Endothelial cell of umbilical vein (primary cell): ENCODE measurements at regions not wholly inside any gene's neighbourhood (a gene's known extent, or its start where the extent isn't known, plus 50 kb on each side); places are given as distances from the start of the nearest gene placed in this dataset.

Experiments
- BruUV-seq: library from RNA; stranded (reverse); fragments of 400-500 nt; replicated peaks from 2 replicates; lab custom pipeline; 2021; lab: Mats Ljungman, UMichigan
- CTCF ChIA-PET: fragments of 300-600, 350-600 bp; sonication (Branson Sonifier 250); formaldehyde crosslinking; loops from one replicate; lab custom pipeline; 2021; ENCODE audit warnings: antibody characterized with exemption, inconsistent platforms; lab: Charles Lee
- POLR2A ChIA-PET: fragments of 300-600, 350-600 bp; sonication (Branson Sonifier 250); formaldehyde crosslinking; loops from one replicate; lab custom pipeline; 2021; ENCODE audit warnings: antibody characterized with exemption, inconsistent platforms; lab: Charles Lee
- DNase-seq: peaks from one replicate; pipeline ENCODE4 v3.0.0-alpha.2; 2011; ENCODE audit warnings: low read depth, low spot score
- FAIRE-seq: peaks from 2 replicates; lab custom pipeline; 2011; peaks lifted over from hg19 to GRCh38; lab: Jason Lieb, UNC
- H2AFZ ChIP-seq: 2 replicates; pipeline ENCODE4 v1.6.0; 2012; ENCODE audit warnings: low read depth, low read length, control low read depth, inconsistent platforms
- H3K27ac ChIP-seq: 2 replicates; pipeline ENCODE4 v1.5.1; 2011; ENCODE audit warnings: low read depth, mild to moderate bottlenecking, control low read depth, low read length, moderate library complexity; ENCODE audit not compliant: insufficient read depth
- H3K27me3 ChIP-seq, 2 experiments: 2 replicates each; pipeline versions ENCODE4 v1.6.0 to v1.6.1; 2011; ENCODE audit warnings: low read length in 2 of 2, mixed read lengths in 1 of 2; ENCODE audit not compliant: control insufficient read depth in 2 of 2, insufficient read depth in 2 of 2
- H3K36me3 ChIP-seq, 2 experiments: 2 replicates in 1 of 2; 3 replicates in 1 of 2; pipeline ENCODE4 v1.5.1; 2011; ENCODE audit warnings: low read length in 2 of 2, mild to moderate bottlenecking in 1 of 2, moderate library complexity in 1 of 2; ENCODE audit not compliant: control insufficient read depth in 2 of 2, insufficient read depth in 2 of 2; ENCODE audit errors: extremely low read depth in 1 of 2
- H3K4me1 ChIP-seq: 3 replicates; pipeline ENCODE4 v1.5.1; 2011; ENCODE audit warnings: mild to moderate bottlenecking, low read length; ENCODE audit not compliant: control insufficient read depth, insufficient read depth; ENCODE audit errors: extremely low read depth
- H3K4me2 ChIP-seq: 2 replicates; pipeline ENCODE4 v1.6.1; 2011; ENCODE audit warnings: low read length, control low read depth, mixed read lengths; ENCODE audit not compliant: insufficient read depth
- H3K4me3 ChIP-seq, 3 experiments: fragments of 200-600 bp in 1 of 3; sonication (generic), shearing (Covaris generic) in 1 of 3; replicated peaks in 1 of 3; 2 replicates each; pipeline ENCODE4 v1.5.1; 2011 to 2016; ENCODE audit warnings: control low read depth in 3 of 3, low read length in 3 of 3, mild to moderate bottlenecking in 2 of 3, inconsistent platforms in 1 of 3, low read depth in 1 of 3, moderate library complexity in 1 of 3; ENCODE audit not compliant: insufficient read depth in 1 of 3
- H3K79me2 ChIP-seq: 2 replicates; pipeline ENCODE4 v1.6.0; 2012; ENCODE audit warnings: low read length, inconsistent platforms; ENCODE audit not compliant: control insufficient read depth, insufficient read depth
- H3K9ac ChIP-seq: replicated peaks from 2 replicates; pipeline ENCODE3; 2011; ENCODE audit warnings: low read length, control low read depth; ENCODE audit not compliant: insufficient read depth; ENCODE audit errors: extremely low read depth
- H3K9me1 ChIP-seq: replicated peaks from 3 replicates; pipeline ENCODE4 v1.6.0; 2011; ENCODE audit warnings: mild to moderate bottlenecking, low read length; ENCODE audit not compliant: control insufficient read depth, insufficient read depth; ENCODE audit errors: extremely low read depth
- H3K9me3 ChIP-seq: replicated peaks from 2 replicates; pipeline ENCODE4 v1.5.1; 2012; ENCODE audit warnings: low read length, inconsistent platforms; ENCODE audit not compliant: control insufficient read depth, insufficient read depth
- H4K20me1 ChIP-seq: replicated peaks from 2 replicates; pipeline ENCODE3; 2011; ENCODE audit warnings: mild to moderate bottlenecking, low read length; ENCODE audit not compliant: control insufficient read depth, insufficient read depth; ENCODE audit errors: extremely low read depth
- CTCF ChIP-seq, 2 donors: IDR thresholded peaks; 1 replicate in 1 of 2; 2 replicates in 1 of 2; pipeline ENCODE4 v1.5.1; 2011; ENCODE audit warnings: low read length in 2 of 2, mild to moderate bottlenecking in 2 of 2, moderate library complexity in 2 of 2, control low read depth in 1 of 2, inconsistent platforms in 1 of 2, low read depth in 1 of 2; ENCODE audit not compliant: insufficient read depth in 1 of 2; ENCODE audit errors: extremely low read depth in 1 of 2
- EZH2 ChIP-seq: IDR thresholded peaks from 2 replicates; pipeline ENCODE4 v1.6.1; 2012; ENCODE audit warnings: borderline replicate concordance, low read depth, mild to moderate bottlenecking, moderate library complexity, low read length, inconsistent platforms; ENCODE audit not compliant: severe bottlenecking
- FOS ChIP-seq: IDR thresholded peaks from 2 replicates; pipeline ENCODE4 v1.6.1; 2011; ENCODE audit warnings: mild to moderate bottlenecking, low read length, moderate library complexity, borderline replicate concordance; ENCODE audit not compliant: insufficient read depth
- GATA2 ChIP-seq: IDR thresholded peaks from 2 replicates; pipeline ENCODE4 v1.7.0; 2011; ENCODE audit warnings: low read depth, mild to moderate bottlenecking, moderate library complexity, mixed read lengths, low read length; ENCODE audit not compliant: insufficient read length, insufficient read depth
- JUN ChIP-seq: IDR thresholded peaks from 2 replicates; pipeline ENCODE4 v1.6.1; 2011; ENCODE audit warnings: borderline replicate concordance, low read depth; ENCODE audit not compliant: insufficient read length, insufficient read depth
- MAX ChIP-seq: IDR thresholded peaks from 2 replicates; pipeline ENCODE4 v1.6.1; 2011; ENCODE audit not compliant: insufficient read depth, insufficient read length
- MYC ChIP-seq: IDR thresholded peaks from one replicate; pipeline ENCODE4 v1.6.1; 2011; ENCODE audit warnings: mild to moderate bottlenecking, low read depth, low read length
- POLR2A ChIP-seq: IDR thresholded peaks from 2 replicates; pipeline ENCODE4 v1.6.1; 2012; ENCODE audit warnings: low read depth, mild to moderate bottlenecking, control low read depth, low read length
- POLR2AphosphoS5 ChIP-seq: IDR thresholded peaks from 2 replicates; pipeline ENCODE4 v1.6.1; 2012; ENCODE audit warnings: low read depth, mild to moderate bottlenecking, control low read depth, low read length, moderate library complexity; ENCODE audit not compliant: insufficient read depth
- dilution Hi-C: fragments of 300-500 bp; cut with MboI; formaldehyde crosslinking; loops from one replicate; pipeline ENCODE4 v1.15.0; 2019; ENCODE audit warnings: low sequenced_read_pairs; ENCODE audit not compliant: extremely low pct_ligation_motif_present
- intact Hi-C: fragments of 100-400 bp; cut with micrococcal nuclease; formaldehyde crosslinking; loops from one replicate; pipeline ENCODE4 v1.10.0; 2022

- H4K20me1 ChIP-seq = no peaks in the 10 kb centered on the region
- no peaks in the 10 kb centered on the region for H3K79me2 ChIP-seq
- FAIRE-seq (no peak), DNase-seq (no peak)
- BruUV-seq = no TSS peak
- TF ChIP-seq MAX (no peak), POLR2AphosphoS5 (no peak), FOS (no peak), GATA2 (no peak), CTCF (IDR thresholded peaks at IDR 0.05; ENCODE audit: extremely low read depth in 1 of 2, insufficient read depth in 1 of 2, low read depth in 1 of 2, low read length in 2 of 2) (no peak), MYC (no peak), JUN (no peak), EZH2 (no peak), POLR2A (no peak)
- H3K4me1 ChIP-seq = no peaks in the 10 kb centered on the region
- POLR2A ChIA-PET = no interaction called here
- H2AFZ ChIP-seq = no peak overlapping the region
- dilution Hi-C loops (no loop called here), intact Hi-C loops (no loop called here)
- H3K4me3 ChIP-seq = no peak overlapping the region
- no peak overlapping the region for H3K4me2 ChIP-seq
- H3K9me3 ChIP-seq = no peaks in the 10 kb centered on the region
- H3K27me3 ChIP-seq = no peaks in the 10 kb centered on the region
- no peaks in the 10 kb centered on the region for H3K36me3 ChIP-seq
- H3K9ac ChIP-seq = no peak overlapping the region
- CTCF ChIA-PET = interaction anchor here (1.1 kb wide), 1 partner anchor 104 kb away, joined by 3 read pairs; no protein-coding TSS in a partner anchor
- H3K9me1 ChIP-seq = no peaks in the 10 kb centered on the region
- no peak overlapping the region for H3K27ac ChIP-seq
These were observed 246.1 kb downstream of the KCNRG start for GRCh38 chr13:50261130-50261901.
